ENCODE measurements at regions not wholly inside any gene's neighbourhood (a gene's known extent, or its start where the extent isn't known, plus 50 kb on each side); places are given as distances from the start of the nearest gene placed in this dataset.

GRCh38 chr4:116001291-116001690 is 887.9 kb upstream of the NDST4 start:
- no peak for TF ChIP-seq RAD21 (IDR thresholded peaks at IDR 0.05; ENCODE audit: low read depth)
- no peak for TF ChIP-seq CEBPB (IDR thresholded peaks at IDR 0.05)
- no peak for TF ChIP-seq REST (IDR thresholded peaks at IDR 0.05; ENCODE audit: low read depth)
- no peak for TF ChIP-seq ZBTB7A (IDR thresholded peaks at IDR 0.05; ENCODE audit: low read depth)
- no peak for TF ChIP-seq MAX (IDR thresholded peaks at IDR 0.05)
- TF ChIP-seq NFIC (IDR thresholded peaks at IDR 0.05), result no peak
- TF ChIP-seq TAF1 (IDR thresholded peaks at IDR 0.05; ENCODE audit: low read depth), result no peak
- no peak for TF ChIP-seq EP300 (IDR thresholded peaks at IDR 0.05; ENCODE audit: borderline replicate concordance)
- no peak for TF ChIP-seq TCF12 (IDR thresholded peaks at IDR 0.05; ENCODE audit: low read depth)
- no peak for TF ChIP-seq TEAD4 (IDR thresholded peaks at IDR 0.05)
- TF ChIP-seq YY1 (IDR thresholded peaks at IDR 0.05; ENCODE audit: low read depth), result no peak
- no peak for TF ChIP-seq EGR1 (IDR thresholded peaks at IDR 0.05)
- no peak for TF ChIP-seq CREB1 (IDR thresholded peaks at IDR 0.05; ENCODE audit: low read depth)
- TF ChIP-seq USF1 (IDR thresholded peaks at IDR 0.05), result no peak
- TF ChIP-seq FOXM1 (IDR thresholded peaks at IDR 0.05; ENCODE audit: borderline replicate concordance, low read depth), result no peak

GRCh38 chr4:115986573-115986972 is 873.2 kb upstream of the NDST4 start:
- no peak for TF ChIP-seq TEAD4 (IDR thresholded peaks at IDR 0.05)
- TF ChIP-seq EP300 (IDR thresholded peaks at IDR 0.05; ENCODE audit: borderline replicate concordance), result no peak
- TF ChIP-seq TAF1 (IDR thresholded peaks at IDR 0.05; ENCODE audit: low read depth), result no peak
- no peak for TF ChIP-seq CEBPB (IDR thresholded peaks at IDR 0.05)

- no peak for TF ChIP-seq TEAD4 (IDR thresholded peaks at IDR 0.05)
- no peak for TF ChIP-seq REST (IDR thresholded peaks at IDR 0.05; ENCODE audit: low read depth)
- no peak for TF ChIP-seq YY1 (IDR thresholded peaks at IDR 0.05; ENCODE audit: low read depth)
- no peak for TF ChIP-seq CEBPB (IDR thresholded peaks at IDR 0.05)
- no peak for TF ChIP-seq USF1 (IDR thresholded peaks at IDR 0.05)
- TF ChIP-seq MAX (IDR thresholded peaks at IDR 0.05), result no peak
Measured at GRCh38 chr4:115973768-115974167, 860.3 kb upstream of the NDST4 start.

- TF ChIP-seq MAX (IDR thresholded peaks at IDR 0.05), result no peak
- no peak for TF ChIP-seq RAD21 (IDR thresholded peaks at IDR 0.05; ENCODE audit: low read depth)
- TF ChIP-seq YY1 (IDR thresholded peaks at IDR 0.05; ENCODE audit: low read depth), result no peak
- TF ChIP-seq TEAD4 (IDR thresholded peaks at IDR 0.05), result no peak
- TF ChIP-seq NFIC (IDR thresholded peaks at IDR 0.05), result no peak
- TF ChIP-seq CREB1 (IDR thresholded peaks at IDR 0.05; ENCODE audit: low read depth), result no peak
- TF ChIP-seq TAF1 (IDR thresholded peaks at IDR 0.05; ENCODE audit: low read depth), result no peak
Measured at GRCh38 chr4:115972967-115973366, 859.5 kb upstream of the NDST4 start.

GRCh38 chr4:115970859-115971258 is 857.4 kb upstream of the NDST4 start:
- TF ChIP-seq ZBTB7A (IDR thresholded peaks at IDR 0.05; ENCODE audit: low read depth) (no peak), EGR1 (IDR thresholded peaks at IDR 0.05) (no peak), YY1 (IDR thresholded peaks at IDR 0.05; ENCODE audit: low read depth) (no peak), RAD21 (IDR thresholded peaks at IDR 0.05; ENCODE audit: low read depth) (no peak), NFIC (IDR thresholded peaks at IDR 0.05) (no peak), TEAD4 (IDR thresholded peaks at IDR 0.05) (no peak), REST (IDR thresholded peaks at IDR 0.05; ENCODE audit: low read depth) (no peak), MAX (IDR thresholded peaks at IDR 0.05) (no peak), CEBPB (IDR thresholded peaks at IDR 0.05) (no peak), TAF1 (IDR thresholded peaks at IDR 0.05; ENCODE audit: low read depth) (no peak), CREB1 (IDR thresholded peaks at IDR 0.05; ENCODE audit: low read depth) (no peak), USF1 (IDR thresholded peaks at IDR 0.05) (no peak), FOXM1 (IDR thresholded peaks at IDR 0.05; ENCODE audit: borderline replicate concordance, low read depth) (no peak)
